SU-DHL-6 (cell line): ENCODE measurements at regions not wholly inside any gene's neighbourhood (a gene's known extent, or its start where the extent isn't known, plus 50 kb on each side); places are given as distances from the start of the nearest gene placed in this dataset.

Experiments used
- CTCF ChIP-seq: fragments of 200-600 bp; sonication (generic); IDR thresholded peaks from one replicate; pipeline ENCODE4 v1.5.1; 2017; ENCODE audit warnings: antibody characterized with exemption, mild to moderate bottlenecking, low read length, moderate library complexity; ENCODE audit not compliant: insufficient read depth, poor library complexity, severe bottlenecking
- EZH2phosphoT487 ChIP-seq: fragments of 200-600 bp; sonication (generic), shearing (Covaris generic); conservative IDR thresholded peaks from 2 replicates; pipeline ENCODE4 v1.6.1; 2018; ENCODE audit warnings: mild to moderate bottlenecking, antibody characterized with exemption, low read length, moderate library complexity, mixed read lengths

GRCh38 chr6:90436403-90436802 lies 139.8 kb upstream of the BACH2 start:
- TF ChIP-seq CTCF, result no peak
- no peak for TF ChIP-seq EZH2phosphoT487
